GM12865 (cell line): ENCODE measurements at regions not wholly inside any gene's neighbourhood (a gene's known extent, or its start where the extent isn't known, plus 50 kb on each side); places are given as distances from the start of the nearest gene placed in this dataset.
"Not testable (repeated sequence)": the region's sequence is repeated elsewhere in the genome, so short reads cannot be mapped to it uniquely, and the experiment has no call there.

Experiments
- DNase-seq: peaks from one replicate; pipeline ENCODE4 v3.0.0; 2010; ENCODE audit warnings: low read depth
- H3K4me3 ChIP-seq: 2 replicates; pipeline ENCODE4 v1.5.1; 2011; ENCODE audit warnings: mild to moderate bottlenecking, low read depth, low read length, control low read depth
- TF ChIP-seq, protein P1 (sequence below): IDR thresholded peaks from 2 replicates; pipeline ENCODE4 v1.5.1; 2011; ENCODE audit warnings: low read length, control low read depth, low read depth, inconsistent platforms; ENCODE audit not compliant: insufficient read depth; ENCODE audit errors: missing control alignments

GRCh38 chr2:14781142-14781541 lies 148.6 kb downstream of the LRATD1 start:
- no peak for DNase-seq
- TF ChIP-seq, protein P1, sequence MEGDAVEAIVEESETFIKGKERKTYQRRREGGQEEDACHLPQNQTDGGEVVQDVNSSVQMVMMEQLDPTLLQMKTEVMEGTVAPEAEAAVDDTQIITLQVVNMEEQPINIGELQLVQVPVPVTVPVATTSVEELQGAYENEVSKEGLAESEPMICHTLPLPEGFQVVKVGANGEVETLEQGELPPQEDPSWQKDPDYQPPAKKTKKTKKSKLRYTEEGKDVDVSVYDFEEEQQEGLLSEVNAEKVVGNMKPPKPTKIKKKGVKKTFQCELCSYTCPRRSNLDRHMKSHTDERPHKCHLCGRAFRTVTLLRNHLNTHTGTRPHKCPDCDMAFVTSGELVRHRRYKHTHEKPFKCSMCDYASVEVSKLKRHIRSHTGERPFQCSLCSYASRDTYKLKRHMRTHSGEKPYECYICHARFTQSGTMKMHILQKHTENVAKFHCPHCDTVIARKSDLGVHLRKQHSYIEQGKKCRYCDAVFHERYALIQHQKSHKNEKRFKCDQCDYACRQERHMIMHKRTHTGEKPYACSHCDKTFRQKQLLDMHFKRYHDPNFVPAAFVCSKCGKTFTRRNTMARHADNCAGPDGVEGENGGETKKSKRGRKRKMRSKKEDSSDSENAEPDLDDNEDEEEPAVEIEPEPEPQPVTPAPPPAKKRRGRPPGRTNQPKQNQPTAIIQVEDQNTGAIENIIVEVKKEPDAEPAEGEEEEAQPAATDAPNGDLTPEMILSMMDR: no peak
- no peak overlapping the region for H3K4me3 ChIP-seq

DNA sequence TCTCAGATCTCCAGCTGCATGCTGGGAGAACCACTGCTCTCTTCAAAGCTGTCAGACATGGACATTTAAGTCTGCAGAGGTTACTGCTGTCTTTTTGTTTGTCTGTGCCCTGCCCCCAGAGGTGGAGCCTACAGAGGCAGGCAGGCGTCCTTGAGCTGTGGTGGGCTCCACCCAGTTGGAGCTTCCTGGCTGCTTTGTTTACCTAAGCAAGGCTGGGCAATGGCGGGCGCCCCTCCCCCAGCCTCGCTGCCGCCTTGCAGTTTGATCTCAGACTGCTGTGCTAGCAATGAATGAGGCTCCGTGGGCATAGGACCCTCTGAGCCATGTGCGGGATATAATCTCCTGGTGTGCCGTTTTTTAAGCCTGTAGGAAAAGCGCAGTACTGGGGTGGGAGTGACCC lies 156.3 kb downstream of the LRATD1 start:
- H3K4me3 ChIP-seq: not testable (repeated sequence)

DNA sequence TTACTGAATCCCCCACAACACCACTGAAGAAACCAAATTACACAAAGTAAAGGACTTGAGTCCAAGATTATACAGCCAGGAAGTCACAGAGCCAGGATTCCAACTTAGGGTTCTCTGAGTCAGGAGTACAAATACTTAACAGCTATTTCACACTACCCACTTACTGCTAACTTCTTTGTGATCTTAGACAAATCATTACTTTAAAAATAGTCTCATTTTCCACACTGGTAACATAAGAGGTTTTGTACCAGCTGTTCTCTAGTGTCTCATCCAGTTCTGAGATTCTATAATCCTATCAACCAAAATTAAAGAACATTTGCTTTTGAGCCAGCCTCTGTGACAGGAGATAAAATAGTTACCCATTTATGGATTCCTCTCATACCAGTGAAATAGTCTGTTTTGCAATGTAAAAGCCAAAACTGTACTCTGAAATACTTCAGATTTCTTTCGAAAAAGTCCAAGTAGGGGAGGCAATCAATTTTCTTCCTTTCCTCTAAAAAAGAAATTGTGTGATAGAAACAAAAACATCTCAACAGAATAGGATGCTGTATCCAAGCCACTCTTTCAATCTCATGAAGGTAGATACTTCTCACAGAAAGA lies 157.6 kb downstream of the LRATD1 start:
- TF ChIP-seq, protein P1: no peak
- no peak overlapping the region for H3K4me3 ChIP-seq
- no peak for DNase-seq

More for the DNA sequence above, 156.3 kb downstream of the LRATD1 start:
- not testable (repeated sequence) for DNase-seq

DNA sequence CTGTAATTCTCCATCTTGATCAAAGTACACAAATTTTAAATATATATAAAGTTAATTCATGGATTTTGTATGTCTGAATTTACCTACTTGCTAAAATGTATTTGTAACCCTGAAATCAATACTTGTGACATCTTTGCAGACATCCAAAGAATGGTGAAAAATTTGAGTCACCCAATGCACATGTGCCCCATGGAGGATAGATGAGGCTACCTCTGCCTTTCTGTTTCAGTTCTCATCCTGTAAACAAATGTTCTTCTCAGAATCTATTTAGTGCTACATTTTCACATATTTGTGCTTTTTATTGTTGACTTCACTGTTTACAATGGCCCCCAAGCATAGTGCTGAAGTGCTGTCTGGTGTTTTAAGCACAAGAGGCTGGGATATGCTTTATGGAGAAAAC lies 171.5 kb downstream of the LRATD1 start:
- no peak overlapping the region for H3K4me3 ChIP-seq
- TF ChIP-seq, protein P1: no peak
- DNase-seq: no peak

GRCh38 chr2:14804902-14805301 lies 172.4 kb downstream of the LRATD1 start:
- no peak overlapping the region for H3K4me3 ChIP-seq
- TF ChIP-seq, protein P1: no peak
- DNase-seq: no peak

GRCh38 chr2:14806613-14807012 lies 174.1 kb downstream of the LRATD1 start:
- no peak for DNase-seq
- H3K4me3 ChIP-seq: no peak overlapping the region
- TF ChIP-seq, protein P1: no peak

- DNase-seq: no peak
- TF ChIP-seq, protein P1: no peak
- H3K4me3 ChIP-seq: no peak overlapping the region
Observed at GRCh38 chr2:14815201-14815600, 182.7 kb downstream of the LRATD1 start.
